Endodermal cell (in vitro differentiated cells): ENCODE measurements at regions not wholly inside any gene's neighbourhood (a gene's known extent, or its start where the extent isn't known, plus 50 kb on each side); places are given as distances from the start of the nearest gene placed in this dataset.

ENCODE experiments used
- DNase-seq: peaks from one replicate; pipeline ENCODE4 v3.0.0-alpha.2; 2017
- H3K27ac ChIP-seq: 2 replicates; pipeline ENCODE4 v1.5.1; 2013; ENCODE audit warnings: mild to moderate bottlenecking, low read depth, low read length, moderate library complexity
- H3K27me3 ChIP-seq: 2 replicates; pipeline ENCODE4 v1.6.1; 2013; ENCODE audit warnings: mild to moderate bottlenecking, low read length, moderate library complexity; ENCODE audit not compliant: insufficient read depth, control insufficient read depth, poor library complexity, severe bottlenecking
- H3K36me3 ChIP-seq: 2 replicates; pipeline ENCODE4 v1.7.0; 2013; ENCODE audit warnings: mild to moderate bottlenecking, low read length, moderate library complexity; ENCODE audit not compliant: control insufficient read depth, insufficient read depth
- H3K4me1 ChIP-seq: one replicate; pipeline ENCODE4 v1.7.0; 2013; ENCODE audit warnings: low read length; ENCODE audit not compliant: control insufficient read depth, insufficient read depth
- H3K4me3 ChIP-seq: 2 replicates; pipeline ENCODE4 v1.5.1; 2013; ENCODE audit warnings: mild to moderate bottlenecking, low read length, moderate library complexity
- H3K9ac ChIP-seq: 2 replicates; pipeline ENCODE4 v1.6.1; 2013; ENCODE audit warnings: mild to moderate bottlenecking, low read length, moderate library complexity; ENCODE audit not compliant: poor library complexity, severe bottlenecking; ENCODE audit errors: extremely low read depth
- H3K9me3 ChIP-seq: 2 replicates; pipeline ENCODE4 v1.6.1; 2013; ENCODE audit warnings: mild to moderate bottlenecking, low read length, moderate library complexity; ENCODE audit not compliant: control insufficient read depth
- H3K27ac Mint-ChIP-seq: 2 replicates; pipeline ENCODE4 v1.8.0; 2020; ENCODE audit warnings: mixed read lengths
- H3K27me3 Mint-ChIP-seq: 2 replicates; pipeline ENCODE4 v1.8.0; 2021; ENCODE audit warnings: mild to moderate bottlenecking, mixed read lengths; ENCODE audit not compliant: insufficient read depth
- H3K36me3 Mint-ChIP-seq: 2 replicates; pipeline ENCODE4 v1.8.0; 2020; ENCODE audit warnings: low read depth, mixed read lengths
- H3K4me1 Mint-ChIP-seq: 2 replicates; pipeline ENCODE4 v1.8.0; 2020; ENCODE audit warnings: mixed read lengths
- H3K4me3 Mint-ChIP-seq: 2 replicates; pipeline ENCODE4 v1.8.0; 2020; ENCODE audit warnings: mild to moderate bottlenecking, moderate library complexity, mixed read lengths
- H3K9me3 Mint-ChIP-seq: 2 replicates; pipeline ENCODE4 v1.8.0; 2020; ENCODE audit warnings: mild to moderate bottlenecking, mixed read lengths
- WGBS, 2 experiments: methylation state at CpG; one replicate each; pipeline versions ENCODE4 v1.1.5 to v1.1.7; 2013; ENCODE audit warnings: missing lambda C conversion rate in 2 of 2, mixed read lengths in 1 of 2; ENCODE audit not compliant: insufficient coverage in 1 of 2, insufficient read length in 1 of 2; 5-methylcytosine and 5-hydroxymethylcytosine counted together
- TF ChIP-seq, protein P1 (sequence below): fragments of 200-600 bp; sonication (generic); conservative IDR thresholded peaks from 2 replicates; pipeline ENCODE4 v1.5.0; 2021; ENCODE audit warnings: antibody characterized with exemption, mild to moderate bottlenecking

GRCh38 chr9:86599561-86599960 lies 245.4 kb upstream of the TUT7 start:
- peaks cover 5% of the 10 kb centered on the region for H3K27me3 Mint-ChIP-seq
- no peak for DNase-seq
- WGBS, 2 experiments, result 59 to 75% methylated on average over 1 of the region's 1 CpG
- H3K9me3 Mint-ChIP-seq, result peaks cover 23% of the 10 kb centered on the region
- Histone ChIP-seq H3K9me3 (peaks cover 20% of the 10 kb centered on the region), H3K27me3 (no peaks in the 10 kb centered on the region), H3K4me3 (no peak overlapping the region), H3K27ac (no peak overlapping the region), H3K9ac (no peak overlapping the region), H3K36me3 (peaks cover 3% of the 10 kb centered on the region), H3K4me1 (peaks cover 18% of the 10 kb centered on the region)
- TF ChIP-seq, protein P1, sequence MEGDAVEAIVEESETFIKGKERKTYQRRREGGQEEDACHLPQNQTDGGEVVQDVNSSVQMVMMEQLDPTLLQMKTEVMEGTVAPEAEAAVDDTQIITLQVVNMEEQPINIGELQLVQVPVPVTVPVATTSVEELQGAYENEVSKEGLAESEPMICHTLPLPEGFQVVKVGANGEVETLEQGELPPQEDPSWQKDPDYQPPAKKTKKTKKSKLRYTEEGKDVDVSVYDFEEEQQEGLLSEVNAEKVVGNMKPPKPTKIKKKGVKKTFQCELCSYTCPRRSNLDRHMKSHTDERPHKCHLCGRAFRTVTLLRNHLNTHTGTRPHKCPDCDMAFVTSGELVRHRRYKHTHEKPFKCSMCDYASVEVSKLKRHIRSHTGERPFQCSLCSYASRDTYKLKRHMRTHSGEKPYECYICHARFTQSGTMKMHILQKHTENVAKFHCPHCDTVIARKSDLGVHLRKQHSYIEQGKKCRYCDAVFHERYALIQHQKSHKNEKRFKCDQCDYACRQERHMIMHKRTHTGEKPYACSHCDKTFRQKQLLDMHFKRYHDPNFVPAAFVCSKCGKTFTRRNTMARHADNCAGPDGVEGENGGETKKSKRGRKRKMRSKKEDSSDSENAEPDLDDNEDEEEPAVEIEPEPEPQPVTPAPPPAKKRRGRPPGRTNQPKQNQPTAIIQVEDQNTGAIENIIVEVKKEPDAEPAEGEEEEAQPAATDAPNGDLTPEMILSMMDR, result no peak
- peak overlapping the region; percentile 27 for H3K27ac Mint-ChIP-seq
- peaks cover 10% of the 10 kb centered on the region for H3K36me3 Mint-ChIP-seq
- peaks cover 63% of the 10 kb centered on the region for H3K4me1 Mint-ChIP-seq
- no peak overlapping the region for H3K4me3 Mint-ChIP-seq

GRCh38 chr9:86598411-86599239 lies 244.4 kb upstream of the TUT7 start:
- DNase-seq, result peak; percentile 46
- H3K4me3 Mint-ChIP-seq, result peak overlapping the region; percentile 16

GRCh38 chr9:86594724-86595123 lies 240.5 kb upstream of the TUT7 start:
- no peak for DNase-seq
- Histone ChIP-seq H3K27me3 (no peaks in the 10 kb centered on the region), H3K9ac (no peak overlapping the region), H3K4me1 (peaks cover 5% of the 10 kb centered on the region), H3K4me3 (no peak overlapping the region), H3K27ac (no peak overlapping the region), H3K36me3 (peaks cover 3% of the 10 kb centered on the region), H3K9me3 (peaks cover 20% of the 10 kb centered on the region)
- peaks cover 30% of the 10 kb centered on the region for H3K4me1 Mint-ChIP-seq
- H3K27ac Mint-ChIP-seq, result no peak overlapping the region
- H3K9me3 Mint-ChIP-seq, result peaks cover 20% of the 10 kb centered on the region
- H3K36me3 Mint-ChIP-seq, result peaks cover 9% of the 10 kb centered on the region
- H3K4me3 Mint-ChIP-seq, result no peak overlapping the region
- peaks cover 5% of the 10 kb centered on the region for H3K27me3 Mint-ChIP-seq
- TF ChIP-seq, protein P1, result no peak
- WGBS, 2 experiments, result 91 to 94% methylated on average over 8 to 10 of the region's 10 CpGs

More at GRCh38 chr9:86598411-86599239, 244.4 kb upstream of the TUT7 start:
- TF ChIP-seq, protein P1, result no peak
- peak overlapping the region; percentile 61 for H3K4me3 ChIP-seq
- H3K36me3 ChIP-seq, result peaks cover 3% of the 10 kb centered on the region
- peaks cover 18% of the 10 kb centered on the region for H3K4me1 ChIP-seq
- H3K4me1 Mint-ChIP-seq, result peaks cover 56% of the 10 kb centered on the region
- H3K27me3 ChIP-seq, result no peaks in the 10 kb centered on the region
- H3K36me3 Mint-ChIP-seq, result peaks cover 10% of the 10 kb centered on the region
- WGBS, 2 experiments, result 71 to 82% methylated on average over 6 to 10 of the region's 10 CpGs
- peaks cover 5% of the 10 kb centered on the region for H3K27me3 Mint-ChIP-seq
- H3K9me3 Mint-ChIP-seq, result peaks cover 23% of the 10 kb centered on the region
- peak overlapping the region; percentile 57 for H3K27ac ChIP-seq
- no peak overlapping the region for H3K9ac ChIP-seq
- peak overlapping the region; percentile 72 for H3K27ac Mint-ChIP-seq
- H3K9me3 ChIP-seq, result peaks cover 20% of the 10 kb centered on the region
